Kidney (tissue), 13 donors: ENCODE measurements at regions not wholly inside any gene's neighbourhood (a gene's known extent, or its start where the extent isn't known, plus 50 kb on each side); places are given as distances from the start of the nearest gene placed in this dataset.

Experiments
- DNase-seq, 5 donors: peaks; one replicate each; pipeline ENCODE4 v3.0.0-alpha.2; 2013 to 2020
- FAIRE-seq: peaks from 2 replicates; lab custom pipeline; 2012; peaks lifted over from hg19 to GRCh38; lab: Jason Lieb, UNC
- H3K27ac ChIP-seq, 2 donors: one replicate each; pipeline ENCODE4 v1.7.0; 2013; ENCODE audit warnings: low read depth in 2 of 2, low read length in 2 of 2, inconsistent platforms in 1 of 2
- H3K27me3 ChIP-seq: one replicate; pipeline ENCODE4 v1.7.1; 2013; ENCODE audit warnings: low read length, inconsistent platforms; ENCODE audit not compliant: control insufficient read depth, insufficient read depth
- H3K36me3 ChIP-seq, 3 donors: one replicate each; pipeline versions ENCODE4 v1.7.0 to v1.7.1; 2013; ENCODE audit warnings: low read length in 3 of 3, control low read depth in 1 of 3, inconsistent platforms in 1 of 3; ENCODE audit not compliant: insufficient read depth in 3 of 3, control insufficient read depth in 2 of 3
- H3K4me1 ChIP-seq, 3 donors: one replicate each; pipeline versions ENCODE4 v1.7.0 to v1.7.1; 2013; ENCODE audit warnings: low read length in 3 of 3, inconsistent platforms in 1 of 3, low read depth in 1 of 3; ENCODE audit not compliant: control insufficient read depth in 2 of 3, insufficient read depth in 2 of 3
- H3K4me3 ChIP-seq, 3 donors: one replicate each; pipeline versions ENCODE4 v1.7.0 to v1.8.1; 2013; ENCODE audit warnings: low read length in 3 of 3, control low read depth in 1 of 3, inconsistent platforms in 1 of 3
- H3K9ac ChIP-seq, 3 donors: one replicate each; pipeline versions ENCODE4 v1.7.0 to v1.7.1; 2013; ENCODE audit warnings: low read length in 3 of 3, control low read depth in 1 of 3, inconsistent platforms in 1 of 3
- H3K9me3 ChIP-seq, 3 donors: one replicate each; pipeline versions ENCODE4 v1.7.0 to v1.7.1; 2013; ENCODE audit warnings: low read length in 3 of 3, control low read depth in 1 of 3, inconsistent platforms in 1 of 3; ENCODE audit not compliant: control insufficient read depth in 2 of 3, insufficient read depth in 1 of 3
- intact Hi-C: fragments of 100-400 bp; cut with DNase I; formaldehyde crosslinking; loops from one replicate; pipeline ENCODE4 v1.11.1; 2022
- TF ChIP-seq, protein P1 (sequence below): IDR thresholded peaks from 3 replicates; pipeline ENCODE4 v1.5.1; 2012; ENCODE audit warnings: mild to moderate bottlenecking, moderate library complexity, borderline replicate concordance; ENCODE audit not compliant: insufficient read depth; ENCODE audit errors: extremely low read depth
- donor health status: control.
- donor health status: control.
- donor health status: control.
- donor health status: control.
- donor health status: control.
- donor health status: DM: yes; HTN: yes; CAD: no.
- donor health status: Normal renal cell carcinoma (clear cell type).

DNA sequence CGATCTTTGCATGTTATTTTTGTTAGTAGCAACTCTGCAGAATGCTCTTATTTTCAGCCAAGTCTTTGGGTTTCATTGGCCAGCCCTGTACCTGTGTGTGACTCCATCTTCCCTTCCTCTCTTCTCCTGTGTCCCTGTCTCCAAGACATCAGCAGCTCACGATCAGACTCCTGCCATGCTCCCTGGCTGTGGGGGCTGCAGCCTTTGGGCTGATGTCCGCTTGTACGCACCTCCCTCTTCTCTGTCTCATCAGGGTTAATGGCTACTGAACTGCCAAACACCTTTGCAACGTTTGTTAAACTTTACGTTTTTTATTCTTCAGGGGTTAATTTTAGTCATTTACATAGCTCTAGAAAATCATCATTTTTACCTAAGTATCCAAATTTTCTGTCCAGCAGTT lies 103.5 kb upstream of the RET start:
- no peaks in the 10 kb centered on the region for H3K9me3 ChIP-seq
- H3K27ac ChIP-seq, result no peak overlapping the region
- no peaks in the 10 kb centered on the region for H3K4me1 ChIP-seq
- H3K27me3 ChIP-seq, result no peaks in the 10 kb centered on the region
- intact Hi-C loops, result no loop called here
- TF ChIP-seq, protein P1, sequence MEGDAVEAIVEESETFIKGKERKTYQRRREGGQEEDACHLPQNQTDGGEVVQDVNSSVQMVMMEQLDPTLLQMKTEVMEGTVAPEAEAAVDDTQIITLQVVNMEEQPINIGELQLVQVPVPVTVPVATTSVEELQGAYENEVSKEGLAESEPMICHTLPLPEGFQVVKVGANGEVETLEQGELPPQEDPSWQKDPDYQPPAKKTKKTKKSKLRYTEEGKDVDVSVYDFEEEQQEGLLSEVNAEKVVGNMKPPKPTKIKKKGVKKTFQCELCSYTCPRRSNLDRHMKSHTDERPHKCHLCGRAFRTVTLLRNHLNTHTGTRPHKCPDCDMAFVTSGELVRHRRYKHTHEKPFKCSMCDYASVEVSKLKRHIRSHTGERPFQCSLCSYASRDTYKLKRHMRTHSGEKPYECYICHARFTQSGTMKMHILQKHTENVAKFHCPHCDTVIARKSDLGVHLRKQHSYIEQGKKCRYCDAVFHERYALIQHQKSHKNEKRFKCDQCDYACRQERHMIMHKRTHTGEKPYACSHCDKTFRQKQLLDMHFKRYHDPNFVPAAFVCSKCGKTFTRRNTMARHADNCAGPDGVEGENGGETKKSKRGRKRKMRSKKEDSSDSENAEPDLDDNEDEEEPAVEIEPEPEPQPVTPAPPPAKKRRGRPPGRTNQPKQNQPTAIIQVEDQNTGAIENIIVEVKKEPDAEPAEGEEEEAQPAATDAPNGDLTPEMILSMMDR, result no peak
- DNase-seq (peak in 1 of 5 donors; percentile 21), FAIRE-seq (no peak)
- H3K36me3 ChIP-seq, result no peaks in the 10 kb centered on the region
- no peak overlapping the region for H3K9ac ChIP-seq
- H3K4me3 ChIP-seq, result no peak overlapping the region

DNA sequence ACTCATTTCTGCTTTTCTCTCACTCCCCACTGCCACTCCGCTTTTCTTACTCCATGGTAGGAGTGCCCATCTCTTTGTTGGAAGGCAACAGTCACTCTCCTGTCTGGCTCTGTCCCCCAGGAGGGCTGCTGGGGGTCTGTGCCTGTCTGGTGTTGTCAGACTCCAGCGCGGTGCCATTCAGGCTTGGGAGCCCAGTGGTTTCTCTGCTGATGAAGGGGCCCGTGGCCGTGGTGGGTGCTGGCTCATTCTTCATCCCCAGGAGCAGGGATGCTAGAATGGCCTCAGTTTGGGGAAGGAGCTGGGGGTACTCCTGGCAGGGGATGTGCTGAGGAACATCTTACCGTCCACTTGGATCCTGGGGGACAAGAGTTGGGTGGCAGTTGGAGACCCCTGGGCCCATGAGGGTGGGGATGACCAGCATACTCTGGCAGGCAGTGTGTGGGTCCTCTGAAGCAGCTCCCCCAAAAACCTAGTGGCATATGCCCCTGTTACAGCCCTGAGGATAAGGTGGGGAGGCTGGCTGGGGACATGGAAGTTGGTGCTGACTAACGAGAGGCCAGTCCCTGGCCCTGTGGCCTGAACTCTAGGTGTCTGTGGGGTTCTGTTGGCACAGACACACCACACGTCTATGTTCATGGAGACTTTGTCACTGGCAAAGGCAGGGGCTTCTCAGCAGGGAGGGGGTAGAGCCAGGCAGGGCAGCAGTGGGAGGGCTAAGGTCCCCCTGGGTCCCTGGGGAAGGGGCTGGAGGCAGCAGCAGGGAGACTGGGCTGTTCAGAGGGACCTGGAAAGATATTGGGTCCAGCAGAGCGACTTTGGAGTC lies 102.8 kb upstream of the RET start:
- H3K27ac ChIP-seq, result no peak overlapping the region
- peak in 2 of 5 donors; percentile 5 to 41 for DNase-seq
- TF ChIP-seq, protein P1, result no peak
- intact Hi-C loops, result no loop called here
- FAIRE-seq, result no peak
- no peaks in the 10 kb centered on the region for H3K36me3 ChIP-seq
- H3K9ac ChIP-seq, result no peak overlapping the region
- H3K27me3 ChIP-seq, result no peaks in the 10 kb centered on the region
- no peak overlapping the region for H3K4me3 ChIP-seq
- no peaks in the 10 kb centered on the region for H3K4me1 ChIP-seq
- H3K9me3 ChIP-seq, result no peaks in the 10 kb centered on the region

DNA sequence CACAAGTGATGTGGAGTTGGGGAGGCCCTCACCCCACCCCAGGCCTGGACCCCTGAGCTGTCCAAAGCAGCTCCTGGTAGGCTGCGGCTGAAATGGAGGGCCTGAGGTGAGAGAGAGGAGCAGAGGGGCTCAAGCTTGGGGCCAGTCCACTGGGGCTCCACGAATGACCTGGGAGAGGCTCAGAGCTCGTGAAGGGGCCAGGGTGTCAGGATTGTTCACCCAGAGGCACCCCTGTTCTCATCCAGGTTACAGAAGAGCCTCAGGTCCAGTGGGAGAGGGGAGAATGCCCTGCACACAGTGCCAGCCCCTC lies 102.2 kb upstream of the RET start:
- H3K27me3 ChIP-seq, result no peaks in the 10 kb centered on the region
- DNase-seq (peak in 1 of 5 donors; percentile 32), FAIRE-seq (no peak)
- no peak overlapping the region for H3K9ac ChIP-seq
- TF ChIP-seq, protein P1, result no peak
- no peaks in the 10 kb centered on the region for H3K4me1 ChIP-seq
- no peak overlapping the region for H3K4me3 ChIP-seq
- intact Hi-C loops, result no loop called here
- no peaks in the 10 kb centered on the region for H3K9me3 ChIP-seq
- H3K36me3 ChIP-seq, result no peaks in the 10 kb centered on the region
- no peak overlapping the region for H3K27ac ChIP-seq
